IMR-90 (cell line): ENCODE measurements at regions not wholly inside any gene's neighbourhood (a gene's known extent, or its start where the extent isn't known, plus 50 kb on each side); places are given as distances from the start of the nearest gene placed in this dataset.

Experiments used
- BHLHE40 ChIP-seq: fragments of 150-350 bp; IDR thresholded peaks from 2 replicates; pipeline ENCODE4 v1.6.1; 2016; ENCODE audit warnings: mild to moderate bottlenecking, low read depth, low read length
- CHD1 ChIP-seq: IDR thresholded peaks from 2 replicates; pipeline ENCODE4 v1.6.1; 2012; ENCODE audit warnings: low read depth, low read length, improper control_type of control experiment
- CTCF ChIP-seq: conservative IDR thresholded peaks from 2 replicates; pipeline ENCODE4 v1.5.1; 2012; ENCODE audit warnings: mild to moderate bottlenecking, low read depth, low read length, improper control_type of control experiment
- ELK1 ChIP-seq: fragments of 150-350 bp; IDR thresholded peaks from 2 replicates; pipeline ENCODE4 v1.6.1; 2016; ENCODE audit warnings: low read depth, mild to moderate bottlenecking, low read length, moderate library complexity, borderline replicate concordance
- FOS ChIP-seq: fragments of 150-350 bp; IDR thresholded peaks from 2 replicates; pipeline ENCODE4 v1.6.1; 2016; ENCODE audit warnings: low read depth, low read length
- MAFK ChIP-seq: IDR thresholded peaks from 2 replicates; pipeline ENCODE4 v1.6.1; 2012; ENCODE audit warnings: low read depth, low read length, improper control_type of control experiment
- MAZ ChIP-seq: IDR thresholded peaks from 2 replicates; pipeline ENCODE4 v1.6.1; 2012; ENCODE audit warnings: low read depth, mild to moderate bottlenecking, low read length, improper control_type of control experiment, moderate library complexity, borderline replicate concordance
- MXI1 ChIP-seq: IDR thresholded peaks from 2 replicates; pipeline ENCODE4 v1.6.1; 2012; ENCODE audit warnings: low read depth, mild to moderate bottlenecking, low read length, moderate library complexity, borderline replicate concordance
- NFE2L2 ChIP-seq: fragments of 150-350 bp; IDR thresholded peaks from 2 replicates; pipeline ENCODE4 v1.6.1; 2016; ENCODE audit warnings: low read depth, mild to moderate bottlenecking, low read length
- POLR2A ChIP-seq: IDR thresholded peaks from 2 replicates; pipeline ENCODE4 v1.6.1; 2012; ENCODE audit warnings: mild to moderate bottlenecking, low read depth, low read length
- RAD21 ChIP-seq: IDR thresholded peaks from 2 replicates; pipeline ENCODE4 v1.6.1; 2012; ENCODE audit warnings: low read length, improper control_type of control experiment
- RCOR1 ChIP-seq: IDR thresholded peaks from 2 replicates; pipeline ENCODE4 v1.6.1; 2012; ENCODE audit warnings: mild to moderate bottlenecking, low read length, improper control_type of control experiment; ENCODE audit not compliant: insufficient replicate concordance
- RFX5 ChIP-seq: IDR thresholded peaks from 2 replicates; pipeline ENCODE4 v1.8.0; 2012; ENCODE audit warnings: low read depth, mild to moderate bottlenecking, low read length, moderate library complexity
- SMC3 ChIP-seq: fragments of 150-350 bp; IDR thresholded peaks from 2 replicates; pipeline ENCODE4 v1.6.1; 2016; ENCODE audit warnings: low read depth, mild to moderate bottlenecking, antibody characterized with exemption, low read length, moderate library complexity

- no peak for TF ChIP-seq MAZ
- no peak for TF ChIP-seq CTCF
- no peak for TF ChIP-seq BHLHE40
- TF ChIP-seq NFE2L2 = no peak
- no peak for TF ChIP-seq POLR2A
- TF ChIP-seq RCOR1 = no peak
- no peak for TF ChIP-seq RFX5
- TF ChIP-seq MXI1 = no peak
- TF ChIP-seq SMC3 = no peak
- no peak for TF ChIP-seq CHD1
- TF ChIP-seq ELK1 = no peak
- no peak for TF ChIP-seq RAD21
- TF ChIP-seq FOS = no peak
- peak; percentile 83 for TF ChIP-seq MAFK
Observed at GRCh38 chr18:39297225-39297624, 1731.6 kb upstream of the CELF4 start.
